Neuronal stem cell (in vitro differentiated cells): ENCODE measurements at regions not wholly inside any gene's neighbourhood (a gene's known extent, or its start where the extent isn't known, plus 50 kb on each side); places are given as distances from the start of the nearest gene placed in this dataset.
"Not testable (repeated sequence)": the region's sequence is repeated elsewhere in the genome, so short reads cannot be mapped to it uniquely, and the experiment has no call there.

Experiments
- DNase-seq: peaks from one replicate; pipeline ENCODE4 v3.0.0-alpha.2; 2013; ENCODE audit warnings: low spot score
- H2AFZ ChIP-seq: one replicate; pipeline ENCODE4 v1.6.1; 2013; ENCODE audit warnings: mild to moderate bottlenecking, low read length, inconsistent platforms
- H2AK5ac ChIP-seq: 2 replicates; pipeline ENCODE4 v1.6.1; 2013; ENCODE audit warnings: low read depth, mild to moderate bottlenecking, inconsistent platforms, low read length, moderate library complexity, mixed read lengths
- H2BK120ac ChIP-seq: 2 replicates; pipeline ENCODE4 v1.6.1; 2013; ENCODE audit warnings: low read depth, mild to moderate bottlenecking, inconsistent platforms, low read length, moderate library complexity, mixed read lengths
- H2BK12ac ChIP-seq: one replicate; pipeline ENCODE4 v1.6.1; 2013; ENCODE audit warnings: low read length, inconsistent platforms
- H2BK15ac ChIP-seq: 2 replicates; pipeline ENCODE4 v1.6.1; 2013; ENCODE audit warnings: mild to moderate bottlenecking, low read length, inconsistent platforms, mixed read lengths
- H2BK5ac ChIP-seq: one replicate; pipeline ENCODE4 v1.6.1; 2013; ENCODE audit warnings: inconsistent platforms, mild to moderate bottlenecking, low read length, moderate library complexity
- H3K14ac ChIP-seq: one replicate; pipeline ENCODE4 v1.6.1; 2013; ENCODE audit warnings: low read length, inconsistent platforms
- H3K18ac ChIP-seq: 2 replicates; pipeline ENCODE4 v1.6.1; 2013; ENCODE audit warnings: low read length, inconsistent platforms
- H3K23ac ChIP-seq: 2 replicates; pipeline ENCODE4 v1.6.1; 2013; ENCODE audit warnings: low read depth, mild to moderate bottlenecking, mixed read lengths, low read length, inconsistent platforms; ENCODE audit not compliant: poor library complexity
- H3K27ac ChIP-seq: replicated peaks from 3 replicates; pipeline ENCODE4 v1.5.1; 2013; ENCODE audit warnings: low read length, inconsistent platforms
- H3K27me3 ChIP-seq, 3 experiments: 2 replicates each; pipeline ENCODE4 v1.6.1; 2013; ENCODE audit warnings: low read length in 3 of 3, mild to moderate bottlenecking in 2 of 3, inconsistent platforms in 1 of 3, low read depth in 1 of 3, mixed read lengths in 1 of 3, moderate library complexity in 1 of 3; ENCODE audit not compliant: control insufficient read depth in 3 of 3, insufficient read depth in 3 of 3
- H3K36me3 ChIP-seq, 2 donors: replicated peaks in 1 of 2; 2 replicates each; pipeline ENCODE4 v1.6.1; 2013; ENCODE audit warnings: low read length in 2 of 2; ENCODE audit not compliant: control insufficient read depth in 2 of 2, insufficient read depth in 2 of 2
- H3K4ac ChIP-seq: 2 replicates; pipeline ENCODE4 v1.6.1; 2013; ENCODE audit warnings: inconsistent platforms, mild to moderate bottlenecking, low read length, moderate library complexity
- H3K4me1 ChIP-seq, 2 donors: 1 replicate in 1 of 2; 2 replicates in 1 of 2; pipeline ENCODE4 v1.6.1; 2013; ENCODE audit warnings: low read length in 2 of 2, low read depth in 1 of 2; ENCODE audit not compliant: control insufficient read depth in 2 of 2, insufficient read depth in 1 of 2
- H3K4me2 ChIP-seq: one replicate; pipeline ENCODE4 v1.6.1; 2013; ENCODE audit warnings: mild to moderate bottlenecking, low read length, inconsistent platforms; ENCODE audit not compliant: insufficient read depth, poor library complexity, severe bottlenecking
- H3K4me3 ChIP-seq, 2 donors: 2 replicates each; pipeline ENCODE4 v1.5.1; 2013; ENCODE audit warnings: low read length in 2 of 2, mild to moderate bottlenecking in 2 of 2, inconsistent platforms in 1 of 2, moderate library complexity in 1 of 2
- H3K79me1 ChIP-seq: one replicate; pipeline ENCODE4 v1.6.1; 2013; ENCODE audit warnings: low read depth, mild to moderate bottlenecking, inconsistent platforms, low read length, moderate library complexity
- H3K9ac ChIP-seq: one replicate; pipeline ENCODE4 v1.6.1; 2013; ENCODE audit warnings: mild to moderate bottlenecking, low read depth, low read length, inconsistent platforms; ENCODE audit not compliant: poor library complexity
- H3K9me3 ChIP-seq, 2 donors: replicated peaks in 1 of 2; 2 replicates each; pipeline versions ENCODE3 to v1.6.1; 2013; ENCODE audit warnings: low read length in 2 of 2, mild to moderate bottlenecking in 2 of 2, inconsistent platforms in 1 of 2, low read depth in 1 of 2, mixed read lengths in 1 of 2, moderate library complexity in 1 of 2; ENCODE audit not compliant: control insufficient read depth in 2 of 2, insufficient read depth in 1 of 2
- H4K8ac ChIP-seq: one replicate; pipeline ENCODE4 v1.6.1; 2013; ENCODE audit warnings: low read depth, mild to moderate bottlenecking, inconsistent platforms, low read length, moderate library complexity
- H4K91ac ChIP-seq: one replicate; pipeline ENCODE4 v1.6.1; 2013; ENCODE audit warnings: low read length, low read depth, mild to moderate bottlenecking, inconsistent platforms; ENCODE audit not compliant: poor library complexity
- WGBS, 2 donors: extraction: QIAGEN DNeasy Blood & Tissue Kit; methylation state at CpG; one replicate each; pipeline ENCODE4 v1.1.7; 2013; ENCODE audit warnings: missing lambda C conversion rate in 2 of 2, mixed read lengths in 1 of 2; ENCODE audit not compliant: insufficient read length in 2 of 2, insufficient replicate concordance in 1 of 2; ENCODE audit errors: extremely low coverage in 2 of 2; 5-methylcytosine and 5-hydroxymethylcytosine counted together

DNA sequence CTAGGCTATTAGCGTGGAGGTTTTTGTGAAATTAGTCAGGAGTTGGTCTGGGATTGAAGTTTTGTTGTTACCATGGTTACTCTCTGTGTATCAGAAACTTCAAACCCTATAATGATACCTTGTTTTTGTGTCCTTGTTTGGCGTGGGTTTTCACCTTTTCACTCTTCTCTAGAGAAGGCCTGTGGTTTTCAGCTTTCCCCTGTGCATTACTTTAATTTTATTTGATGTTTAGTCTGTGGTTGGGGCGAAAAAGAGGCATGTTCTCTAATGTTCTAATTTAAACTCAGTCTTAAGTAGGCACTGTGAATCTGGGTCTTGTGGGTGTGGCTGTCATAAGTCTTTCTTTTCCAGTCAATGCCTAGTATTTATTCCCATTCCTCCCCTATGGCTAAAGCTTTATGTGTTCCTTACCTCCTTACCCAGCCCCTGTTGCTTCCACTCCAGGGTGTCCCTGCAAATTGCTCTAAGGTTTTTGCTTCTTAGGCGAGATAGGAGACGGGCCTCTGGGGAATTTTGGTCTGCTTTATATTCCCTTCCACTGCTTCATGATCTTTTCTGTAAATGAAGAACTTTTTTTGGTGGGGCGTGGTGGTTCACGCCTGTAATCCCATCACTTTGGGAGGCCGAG, 125.1 kb upstream of the XIST start:
- Histone ChIP-seq H2BK120ac (no peak overlapping the region), H3K18ac (no peak overlapping the region), H3K9ac (no peak overlapping the region), H2BK5ac (no peak overlapping the region), H3K4me1 (no peaks in the 10 kb centered on the region), H3K27ac (no peak overlapping the region), H3K4ac (no peak overlapping the region), H3K36me3 (peaks cover 0 to 27% of the 10 kb centered on the region in 2 donors), H3K14ac (no peak overlapping the region), H3K23ac (no peak overlapping the region), H4K91ac (no peak overlapping the region), H3K9me3 (peaks cover 0 to 10% of the 10 kb centered on the region in 2 donors), H3K4me2 (no peak overlapping the region), H3K4me3 (no peak overlapping the region), H3K27me3 (no peaks in the 10 kb centered on the region), H2AK5ac (no peak overlapping the region), H3K79me1 (no peaks in the 10 kb centered on the region), H2BK15ac (no peak overlapping the region), H4K8ac (no peak overlapping the region), H2BK12ac (no peak overlapping the region), H2AFZ (no peak overlapping the region)
- no CpG with 5 or more reads among the region's 8 CpGs for WGBS, 2 donors
- DNase-seq: no peak

- H3K36me3 ChIP-seq: peaks cover 0 to 80% of the 10 kb centered on the region in 2 donors
- H3K4me1 ChIP-seq, H3K79me1 ChIP-seq, H3K9ac ChIP-seq, DNase-seq, H3K9me3 ChIP-seq, H3K4me3 ChIP-seq, H3K4ac ChIP-seq, H2BK15ac ChIP-seq, H2BK5ac ChIP-seq, H3K18ac ChIP-seq, H4K91ac ChIP-seq, H4K8ac ChIP-seq, H3K27ac ChIP-seq, H2BK12ac ChIP-seq, H2AK5ac ChIP-seq, H3K23ac ChIP-seq, H2AFZ ChIP-seq, H3K14ac ChIP-seq, H3K27me3 ChIP-seq, H2BK120ac ChIP-seq, H3K4me2 ChIP-seq: not testable (repeated sequence)
- WGBS, 2 donors: no CpG with 5 or more reads among the region's 22 CpGs
Observed at GRCh38 chrX:73967461-73967860, 114.9 kb upstream of the XIST start.

- H3K4ac ChIP-seq: no peak overlapping the region
- no peak overlapping the region for H3K18ac ChIP-seq
- H2BK120ac ChIP-seq: no peak overlapping the region
- H2BK15ac ChIP-seq: no peak overlapping the region
- H3K14ac ChIP-seq: no peak overlapping the region
- H2BK5ac ChIP-seq: no peak overlapping the region
- H3K36me3 ChIP-seq: peaks cover 0 to 80% of the 10 kb centered on the region in 2 donors
- DNase-seq: no peak
- H3K79me1 ChIP-seq: no peaks in the 10 kb centered on the region
- no peak overlapping the region for H4K8ac ChIP-seq
- H3K4me2 ChIP-seq: no peak overlapping the region
- no CpG with 5 or more reads among the region's 2 CpGs for WGBS, 2 donors
- peaks cover 0 to 15% of the 10 kb centered on the region in 2 donors for H3K9me3 ChIP-seq
- no peak overlapping the region for H2BK12ac ChIP-seq
- no peaks in the 10 kb centered on the region for H3K27me3 ChIP-seq
- no peak overlapping the region for H2AK5ac ChIP-seq
- no peak overlapping the region for H3K9ac ChIP-seq
- no peak overlapping the region for H2AFZ ChIP-seq
- H4K91ac ChIP-seq: no peak overlapping the region
- H3K4me1 ChIP-seq: peaks cover 0 to 2% of the 10 kb centered on the region in 2 donors
- no peak overlapping the region for H3K4me3 ChIP-seq
- H3K27ac ChIP-seq: no peak overlapping the region
- H3K23ac ChIP-seq: no peak overlapping the region
Observed at GRCh38 chrX:73965833-73966232, 113.3 kb upstream of the XIST start.

- Histone ChIP-seq H2BK15ac (no peak overlapping the region), H2BK12ac (no peak overlapping the region), H3K27ac (no peak overlapping the region)
Observed at GRCh38 chrX:73964579-73964978, 112.1 kb upstream of the XIST start.

More at GRCh38 chrX:73964579-73964978, 112.1 kb upstream of the XIST start:
- Histone ChIP-seq H3K14ac (no peak overlapping the region), H3K18ac (no peak overlapping the region), H3K9me3 (peaks cover 0 to 8% of the 10 kb centered on the region in 2 donors), H3K36me3 (peaks cover 0 to 77% of the 10 kb centered on the region in 2 donors), H3K23ac (no peak overlapping the region), H2BK120ac (no peak overlapping the region), H2BK5ac (no peak overlapping the region), H3K27me3 (no peaks in the 10 kb centered on the region), H3K4me1 (peaks cover 0 to 2% of the 10 kb centered on the region in 2 donors), H3K79me1 (no peaks in the 10 kb centered on the region), H3K4me2 (no peak overlapping the region), H4K91ac (no peak overlapping the region), H3K9ac (no peak overlapping the region), H3K4ac (no peak overlapping the region), H2AK5ac (no peak overlapping the region), H4K8ac (no peak overlapping the region), H2AFZ (no peak overlapping the region), H3K4me3 (no peak overlapping the region)
- no CpG with 5 or more reads among the region's 1 CpG for WGBS, 2 donors
- DNase-seq: no peak
